T47D (cell line): ENCODE measurements at regions not wholly inside any gene's neighbourhood (a gene's known extent, or its start where the extent isn't known, plus 50 kb on each side); places are given as distances from the start of the nearest gene placed in this dataset.
"Not testable (repeated sequence)": the region's sequence is repeated elsewhere in the genome, so short reads cannot be mapped to it uniquely, and the experiment has no call there.

Source experiments
- DNase-seq, 2 experiments: peaks; one replicate each; pipeline versions ENCODE4 v3.0.0 to v3.0.0-alpha.2; 2011 to 2012; ENCODE audit warnings: low read depth in 1 of 2, low spot score in 1 of 2
- in situ Hi-C: cut with HindIII; loops from 2 replicates; pipeline ENCODE4 v1.10.0; 2016; ENCODE audit warnings: low sequenced_read_pairs, low pct_unique_long_range_greater_than_20kb

DNA sequence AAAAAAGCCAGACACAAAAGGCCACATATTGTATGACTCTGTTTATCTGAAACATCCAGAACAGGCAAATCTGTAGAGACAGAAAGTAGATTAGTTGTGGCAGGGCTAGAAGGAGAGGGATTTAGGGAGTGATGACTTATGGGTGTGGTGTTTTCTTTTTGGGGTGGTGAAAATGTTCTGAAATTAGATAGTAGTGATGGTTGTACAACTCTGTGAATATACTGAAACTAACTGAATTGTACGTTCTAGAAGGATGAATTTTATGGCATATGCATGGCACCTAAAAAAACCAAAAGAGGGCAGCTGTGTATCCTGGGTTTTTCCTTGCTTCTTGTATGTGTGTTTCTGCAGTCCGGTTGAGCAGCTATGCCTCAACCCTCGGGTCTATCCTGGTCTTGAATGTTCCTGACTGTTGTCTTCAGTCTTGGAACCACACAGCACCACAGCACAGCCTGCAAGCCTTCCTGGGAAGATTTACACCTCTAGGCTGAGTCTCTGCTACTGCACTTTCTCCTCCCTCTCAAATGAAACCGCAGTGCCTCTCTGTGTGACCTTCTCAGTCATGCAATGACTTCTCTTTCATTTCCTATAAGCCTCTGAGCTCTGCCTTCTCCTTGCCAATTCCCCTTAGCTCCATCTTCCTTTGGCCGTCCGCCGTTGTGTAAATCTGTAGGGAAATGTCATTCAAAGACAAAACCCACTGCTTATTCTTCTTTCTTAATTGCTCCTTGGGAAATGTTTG lies 269.1 kb upstream of the PLGLB1 start:
- in situ Hi-C loops: not testable (repeated sequence)
- peak in 1 of 2 experiments; percentile 18 for DNase-seq

DNA sequence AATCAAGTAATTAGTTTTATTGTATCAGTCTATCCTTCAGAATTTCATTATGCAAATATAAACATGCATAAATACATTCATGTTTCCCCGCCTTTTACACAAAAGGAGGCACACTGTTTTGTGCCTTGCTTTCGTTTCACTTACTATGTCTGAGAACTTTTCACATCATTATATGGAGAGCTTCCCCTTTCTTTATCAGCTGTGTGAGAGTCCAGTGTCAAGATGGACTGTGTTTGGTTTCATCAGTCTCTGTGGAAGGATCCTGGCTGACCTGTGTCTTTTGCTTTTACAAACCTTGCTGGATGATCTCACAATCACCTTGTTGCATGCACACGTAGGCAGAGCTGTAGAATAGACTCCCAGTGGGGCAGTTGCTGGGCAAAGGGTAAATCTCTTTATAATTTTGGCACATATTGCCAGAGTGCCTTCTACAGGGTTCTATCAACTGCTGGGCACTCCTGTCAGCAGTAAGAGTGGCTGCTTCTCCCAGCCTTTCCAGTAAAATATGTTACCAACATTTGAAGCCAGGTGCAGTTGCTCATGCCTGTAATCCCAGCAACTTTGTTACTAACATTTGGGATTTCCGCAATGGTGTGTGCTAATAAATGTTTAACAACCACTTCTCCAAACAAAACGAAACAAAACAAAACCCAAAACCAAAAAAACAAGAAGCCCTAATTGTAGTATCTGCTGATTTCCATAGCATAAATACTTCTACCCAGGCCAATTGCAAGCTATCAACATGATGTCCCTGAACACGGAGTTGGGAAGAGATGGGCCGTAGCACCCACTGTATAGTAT lies 270.0 kb upstream of the PLGLB1 start:
- DNase-seq, in situ Hi-C loops: not testable (repeated sequence)

DNA sequence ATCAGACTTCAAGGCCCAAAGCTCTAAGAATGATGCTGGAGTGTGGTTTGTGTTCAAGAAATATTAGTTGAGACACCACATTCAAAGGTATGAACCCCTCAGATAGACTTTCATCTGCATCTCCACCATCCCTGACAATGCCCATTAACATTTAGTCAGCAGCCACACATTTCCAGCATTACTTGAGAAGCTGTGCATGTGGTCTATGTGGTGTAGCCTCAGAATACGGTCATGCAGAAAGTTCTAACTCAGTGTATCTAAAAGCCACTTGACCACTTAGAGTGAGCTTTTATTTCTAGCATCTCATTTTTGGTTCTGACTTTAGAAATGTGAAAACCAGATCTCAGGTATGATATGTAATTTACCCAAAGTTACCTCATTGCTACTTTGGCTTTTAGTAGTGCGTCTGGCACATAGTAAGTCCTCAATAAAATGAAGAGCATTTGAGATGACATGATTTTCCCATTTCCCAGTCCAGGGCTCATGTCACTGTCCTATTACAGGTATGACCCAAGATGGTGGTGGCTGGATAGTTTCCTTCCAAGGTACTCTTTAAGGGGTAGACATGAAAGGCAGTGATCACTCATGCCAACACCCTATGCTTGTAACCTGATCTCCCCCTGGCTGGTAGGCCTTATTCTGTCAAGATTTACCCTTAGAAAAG lies 272.4 kb upstream of the PLGLB1 start:
- in situ Hi-C loops, DNase-seq: not testable (repeated sequence)

DNA sequence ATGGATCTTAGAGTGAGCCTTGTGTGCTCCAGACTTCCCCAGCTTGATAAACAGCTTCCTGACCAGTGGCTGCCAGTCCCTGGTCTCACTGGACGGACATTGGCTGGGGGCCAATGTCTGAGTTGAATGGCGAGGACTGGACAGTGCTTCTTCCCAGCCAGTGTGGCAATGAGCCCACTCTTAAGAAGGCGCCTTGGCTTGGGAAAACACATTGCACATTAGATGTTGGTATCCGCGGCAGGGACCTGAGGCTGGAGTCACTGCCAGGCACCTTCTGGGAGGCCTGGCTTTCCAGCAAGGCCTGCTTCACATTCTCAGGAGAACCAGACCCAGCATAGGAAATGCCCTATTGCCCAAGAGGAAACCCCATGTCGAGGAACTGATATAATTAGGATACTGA lies 273.5 kb upstream of the PLGLB1 start:
- in situ Hi-C loops, DNase-seq: not testable (repeated sequence)

DNA sequence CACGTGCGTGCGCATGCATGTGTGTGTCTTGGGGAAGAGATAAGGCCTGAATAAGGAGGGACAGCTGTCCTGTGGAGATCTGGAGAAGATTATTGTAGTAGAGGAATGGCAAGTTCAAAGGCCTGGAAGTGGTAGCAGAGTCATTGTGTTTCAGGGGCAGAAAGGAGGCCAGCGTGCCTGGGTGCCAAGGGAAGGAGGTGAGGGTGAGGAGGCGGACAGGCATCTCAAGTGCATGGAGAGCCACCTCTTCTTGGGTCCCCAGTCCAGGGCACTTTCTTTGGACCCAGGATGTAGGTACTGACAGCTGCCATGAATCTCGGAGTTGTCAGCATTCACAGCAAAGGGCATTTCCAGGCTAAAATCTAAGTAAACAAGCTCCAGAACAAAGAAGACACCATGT lies 279.7 kb upstream of the PLGLB1 start:
- in situ Hi-C loops, DNase-seq: not testable (repeated sequence)

DNA sequence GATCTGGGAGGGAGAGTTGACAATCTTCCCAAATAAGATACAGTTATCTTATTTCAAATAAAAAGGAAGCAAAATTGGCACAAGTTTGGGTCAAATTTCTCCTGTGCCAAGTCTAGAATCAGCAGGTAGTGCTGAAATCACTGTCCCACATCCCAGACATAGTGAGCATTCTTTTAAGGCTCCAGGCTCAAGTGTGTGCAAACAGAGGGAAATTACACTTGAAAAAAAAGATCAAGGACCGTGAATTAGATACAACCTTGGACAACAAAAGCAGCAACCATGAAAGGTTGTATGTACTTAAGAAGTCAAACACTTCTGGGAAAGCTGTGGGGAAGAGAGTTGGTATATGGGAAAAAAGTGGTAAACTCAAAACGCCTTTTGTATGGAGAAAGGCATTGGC lies 280.2 kb upstream of the PLGLB1 start:
- in situ Hi-C loops, DNase-seq: not testable (repeated sequence)

DNA sequence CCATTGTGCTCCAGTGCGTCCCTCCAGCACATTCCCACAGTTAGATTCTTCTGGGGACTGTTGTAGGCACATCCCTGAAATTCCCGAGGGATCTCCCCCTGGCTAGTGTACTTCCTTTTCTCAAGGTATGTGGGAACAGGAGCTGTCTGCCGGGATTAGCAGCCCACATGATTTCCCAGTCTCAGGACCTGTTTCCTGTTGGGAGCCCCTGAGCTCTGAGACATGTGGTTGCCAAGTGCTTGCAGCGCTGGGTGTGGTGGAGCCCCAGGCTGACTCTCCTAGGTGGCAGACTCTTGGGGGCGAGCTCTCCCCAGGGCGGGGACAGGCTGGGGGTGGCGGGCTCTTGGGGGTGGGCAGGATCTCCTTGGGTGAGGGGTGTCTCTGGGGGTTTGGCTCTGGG lies 287.0 kb upstream of the PLGLB1 start:
- in situ Hi-C loops, DNase-seq: not testable (repeated sequence)

DNA sequence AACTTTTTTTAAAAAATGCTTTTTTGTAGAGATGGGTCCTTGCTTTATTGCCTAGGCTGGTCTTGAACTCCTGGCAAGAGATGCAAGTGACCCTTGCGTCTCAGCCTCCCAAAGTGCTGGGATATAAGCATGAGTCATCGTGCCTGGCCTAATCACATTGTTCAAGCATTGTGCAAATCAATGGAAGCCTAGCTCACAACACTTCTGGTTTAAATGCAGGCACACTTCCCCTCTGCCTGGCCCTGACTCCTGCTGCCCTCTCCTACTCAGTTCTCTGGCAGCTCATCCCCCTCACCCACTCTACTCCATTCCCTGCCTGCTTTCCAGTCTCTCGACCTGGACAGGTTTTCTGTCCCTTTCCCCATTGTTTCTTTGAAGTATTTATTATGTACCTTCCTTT lies 288.1 kb upstream of the PLGLB1 start:
- DNase-seq, in situ Hi-C loops: not testable (repeated sequence)

DNA sequence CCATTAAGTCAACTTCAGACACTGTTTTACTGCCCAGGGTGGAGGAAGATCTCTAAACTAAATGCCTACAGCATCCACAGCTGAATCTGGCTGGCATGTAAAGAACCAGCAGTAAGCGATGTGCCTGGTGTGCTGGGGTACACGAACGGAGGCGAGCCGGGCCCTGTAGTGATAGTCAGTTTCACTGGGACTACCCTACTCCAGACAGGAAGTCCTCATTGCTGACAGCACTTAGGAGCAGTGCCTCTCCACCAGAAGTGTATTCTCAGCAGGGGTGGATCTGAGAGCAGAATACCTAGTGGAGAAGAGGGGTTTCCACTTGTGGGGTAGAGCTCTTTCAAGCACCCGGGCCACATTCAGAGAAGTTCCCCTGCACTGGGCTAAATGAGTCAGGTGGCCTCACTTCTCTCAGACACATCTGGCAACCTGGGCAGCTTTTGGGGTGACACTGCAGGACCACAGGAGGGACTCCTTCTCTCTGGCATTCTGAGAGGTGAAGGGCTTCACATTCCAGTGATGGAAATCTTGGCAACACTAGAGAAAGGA lies 290.3 kb upstream of the PLGLB1 start:
- DNase-seq, in situ Hi-C loops: not testable (repeated sequence)

DNA sequence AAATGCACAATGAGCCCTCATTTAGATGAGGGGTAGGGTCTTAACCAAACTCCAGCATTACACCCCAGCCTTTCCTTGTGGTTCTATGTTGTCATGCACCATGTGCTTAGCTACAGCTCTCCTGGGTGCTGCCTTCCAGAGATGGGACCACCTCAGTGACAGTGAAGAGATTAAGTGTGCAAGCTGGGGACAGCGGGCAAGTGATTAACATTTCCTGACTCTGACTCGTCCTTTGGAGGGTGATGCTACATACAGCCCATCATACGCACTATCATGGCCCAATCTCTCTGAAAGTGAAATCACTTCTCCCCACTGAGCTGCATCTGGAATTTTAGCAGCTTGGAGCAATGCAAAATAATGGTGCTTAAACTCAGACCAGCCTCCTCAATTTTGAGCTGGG lies 293.0 kb upstream of the PLGLB1 start:
- DNase-seq, in situ Hi-C loops: not testable (repeated sequence)

DNA sequence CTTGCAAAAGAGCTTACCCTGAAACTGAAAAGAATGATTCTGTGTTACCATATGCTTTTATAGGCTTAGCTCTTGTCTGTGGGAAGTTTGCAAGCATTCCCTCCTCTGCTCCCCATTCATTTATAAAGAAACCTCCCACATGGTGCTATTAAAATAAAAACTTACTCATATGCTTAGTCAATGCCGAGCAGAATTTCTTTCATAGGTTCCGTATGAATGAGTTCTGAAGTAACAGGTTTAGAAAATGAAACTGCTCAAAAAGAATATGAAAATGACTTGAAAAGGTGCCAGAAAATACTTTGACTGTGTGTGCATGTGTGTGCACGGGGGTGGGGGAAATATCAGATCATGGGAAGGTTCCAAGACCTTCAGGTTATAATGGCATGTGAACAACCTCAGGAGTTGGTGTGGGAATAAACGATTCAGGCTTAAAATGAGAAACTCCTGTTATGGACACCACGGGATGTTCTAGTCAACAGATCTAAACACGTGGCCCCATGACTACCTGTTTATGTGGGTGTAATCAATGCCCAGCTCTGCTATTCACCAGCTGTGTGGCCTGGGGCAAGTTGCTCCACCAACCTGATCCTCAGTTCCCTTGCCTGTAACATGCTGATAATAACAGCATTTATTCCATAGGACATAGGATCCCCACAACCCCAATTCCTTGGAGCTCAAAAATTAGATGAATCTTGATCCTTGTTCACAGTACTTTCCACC lies 293.7 kb upstream of the PLGLB1 start:
- in situ Hi-C loops: not testable (repeated sequence)
- DNase-seq: peak in 1 of 2 experiments; percentile 1

DNA sequence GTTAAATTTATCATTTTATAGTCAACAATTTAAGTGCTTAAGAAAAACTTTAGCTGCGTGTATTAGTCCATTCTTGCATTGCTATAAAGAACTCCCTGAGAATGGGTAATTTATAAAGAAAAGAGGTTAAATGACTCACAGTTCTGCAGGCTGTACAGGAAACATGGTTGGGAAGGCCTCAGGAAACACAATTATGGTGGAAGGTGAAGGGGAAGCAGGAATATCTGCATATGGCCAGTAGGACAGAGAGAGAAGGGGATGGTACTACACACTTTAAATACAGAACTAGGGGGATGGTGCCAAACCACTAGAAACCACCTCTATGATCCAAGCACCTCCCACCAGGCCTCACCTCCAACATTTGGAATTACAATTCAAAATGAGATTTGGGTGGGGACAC lies 295.5 kb upstream of the PLGLB1 start:
- in situ Hi-C loops, DNase-seq: not testable (repeated sequence)

DNA sequence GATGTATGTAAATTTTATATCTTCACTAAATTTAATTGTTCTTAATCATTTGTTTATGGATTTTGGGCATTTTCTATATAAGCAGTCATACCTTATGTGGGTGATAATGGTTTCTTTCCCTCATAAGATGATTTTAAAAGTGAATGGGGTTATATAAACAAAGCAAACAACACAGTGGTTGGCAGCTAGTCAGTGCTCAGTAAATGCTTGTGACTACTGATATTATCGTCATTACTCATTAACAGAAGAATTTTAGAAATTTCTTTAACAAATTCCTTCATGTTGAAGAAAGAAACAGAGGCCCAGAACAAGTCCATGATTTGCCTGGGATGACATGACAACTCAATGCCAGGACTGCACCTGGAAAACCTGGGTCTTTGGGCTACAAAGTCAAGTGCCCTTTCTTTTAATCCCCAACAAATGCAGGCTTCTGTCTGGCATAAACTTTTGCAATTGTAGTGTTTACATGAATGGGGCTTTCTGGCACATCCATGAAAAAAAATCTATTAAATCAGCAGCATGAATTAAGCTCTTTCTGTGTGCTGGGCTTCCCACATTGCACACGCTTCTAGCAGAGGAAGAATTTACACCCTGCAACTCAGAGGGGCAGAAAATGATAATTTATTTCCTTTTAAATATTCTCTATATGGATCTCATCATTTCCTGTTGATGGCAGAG lies 297.3 kb upstream of the PLGLB1 start:
- DNase-seq: peak in 1 of 2 experiments; percentile 11
- in situ Hi-C loops: not testable (repeated sequence)

DNA sequence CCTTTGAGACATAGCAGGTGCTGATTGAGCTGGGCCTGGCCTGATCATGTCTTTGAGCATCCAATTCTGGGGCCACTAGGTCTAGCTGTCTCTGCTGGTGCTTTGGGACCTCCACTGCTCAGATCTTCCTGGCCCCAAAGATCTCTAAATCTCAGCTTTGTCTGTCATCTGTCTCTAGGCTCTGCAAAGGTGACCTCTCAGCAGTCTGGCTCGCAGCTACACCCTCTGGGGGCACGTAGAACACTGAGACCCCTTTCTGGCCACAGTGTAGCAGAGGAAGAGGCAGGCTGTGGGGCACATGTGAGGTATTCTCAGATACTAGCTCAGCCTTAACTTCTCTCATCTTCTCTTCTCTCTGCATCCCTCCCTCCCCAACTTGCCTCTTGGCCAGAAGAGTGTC lies 298.1 kb upstream of the PLGLB1 start:
- DNase-seq, in situ Hi-C loops: not testable (repeated sequence)

DNA sequence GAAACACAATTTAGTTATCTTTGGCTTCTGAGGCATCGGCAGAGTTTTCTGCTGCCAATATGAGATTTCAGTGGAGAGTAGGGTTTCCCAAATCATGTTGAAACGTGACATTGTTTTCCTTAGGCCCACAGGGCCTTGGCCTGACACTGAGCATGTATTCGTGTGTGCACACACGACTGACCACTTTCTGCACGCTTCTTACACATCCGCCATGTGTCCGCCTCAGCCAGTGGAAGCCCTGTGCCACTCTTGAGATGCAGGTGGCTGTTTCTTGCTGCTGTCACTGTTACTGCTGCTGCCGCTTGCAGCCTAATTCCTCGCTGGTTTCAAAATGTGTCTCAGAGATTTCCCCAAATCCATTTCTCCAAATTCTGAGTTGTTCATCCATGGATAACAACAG lies 299.6 kb upstream of the PLGLB1 start:
- DNase-seq, in situ Hi-C loops: not testable (repeated sequence)

DNA sequence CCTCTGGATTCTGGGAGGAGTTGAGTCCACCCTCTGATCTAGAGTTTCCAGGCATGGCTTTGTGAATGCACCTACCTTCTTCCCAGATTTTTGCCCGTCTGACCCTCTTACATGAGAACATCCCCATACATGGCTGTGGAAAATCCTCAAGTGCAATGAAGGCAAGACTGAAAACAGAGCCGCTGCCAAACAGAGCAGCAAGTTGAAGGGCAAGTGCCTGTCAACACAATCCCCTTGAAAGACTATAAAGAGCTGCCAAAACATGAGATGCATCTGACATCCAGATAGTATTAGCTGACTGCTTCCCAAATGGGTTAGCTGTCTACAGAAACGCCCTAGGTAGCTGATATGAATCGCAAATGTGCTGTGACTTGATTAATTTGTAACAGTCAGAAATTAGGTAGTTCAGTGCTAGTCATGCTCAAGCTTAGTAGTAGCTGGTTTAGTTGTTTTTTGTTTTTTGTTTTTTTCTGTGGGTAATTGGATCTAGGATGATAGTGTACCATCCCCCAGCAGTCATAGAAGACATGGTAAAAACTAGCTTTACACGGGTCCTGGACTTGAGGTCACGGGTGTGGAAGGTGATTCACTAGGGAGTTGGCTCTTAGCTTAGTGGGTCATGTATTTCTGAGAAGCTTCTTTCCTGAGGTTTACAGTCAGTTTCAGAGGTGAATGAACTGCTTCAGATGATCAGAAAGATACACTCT lies 302.8 kb upstream of the PLGLB1 start:
- in situ Hi-C loops, DNase-seq: not testable (repeated sequence)
